ENCODE measurements at regions not wholly inside any gene's neighbourhood (a gene's known extent, or its start where the extent isn't known, plus 50 kb on each side); places are given as distances from the start of the nearest gene placed in this dataset.
"Not testable (repeated sequence)": the region's sequence is repeated elsewhere in the genome, so short reads cannot be mapped to it uniquely, and the experiment has no call there.

GRCh38 chr4:63983224-63983623, 426.0 kb downstream of the TECRL start:
- ATAC-seq (no peak), DNase-seq (no peak)
- Mint-ChIP-seq H3K27me3 (no peaks in the 10 kb centered on the region), H3K4me1 (no peaks in the 10 kb centered on the region), H3K4me3 (no peak overlapping the region), H3K36me3 (peaks cover 0 to 7% (median 0%) of the 10 kb centered on the region in 3 donors), H3K27ac (no peak overlapping the region), H3K9me3 (peaks cover 13 to 49% (median 25%) of the 10 kb centered on the region in 9 donors)
- POLR2A ChIA-PET = no interaction called here

- POLR2A ChIA-PET = no interaction called here
- Mint-ChIP-seq H3K27me3 (no peaks in the 10 kb centered on the region), H3K36me3 (no peaks in the 10 kb centered on the region), H3K4me3 (no peak overlapping the region), H3K4me1 (no peaks in the 10 kb centered on the region), H3K27ac (no peak overlapping the region), H3K9me3 (peaks cover 3 to 25% (median 11%) of the 10 kb centered on the region in 9 donors)
- DNase-seq (no peak), ATAC-seq (no peak)
These were observed 443.4 kb downstream of the TECRL start for GRCh38 chr4:63965875-63966274.

- H3K27ac Mint-ChIP-seq, H3K36me3 Mint-ChIP-seq, H3K4me1 Mint-ChIP-seq, H3K4me3 Mint-ChIP-seq, POLR2A ChIA-PET, H3K27me3 Mint-ChIP-seq, ATAC-seq: not testable (repeated sequence)
- peaks cover 2 to 18% (median 7%) of the 10 kb centered on the region in 9 donors for H3K9me3 Mint-ChIP-seq
- DNase-seq = peak in 1 of 10 donors; percentile 55
These were observed 466.5 kb downstream of the TECRL start for GRCh38 chr4:63942706-63943286.

- no peak overlapping the region for H3K27ac Mint-ChIP-seq
- H3K4me1 Mint-ChIP-seq = no peaks in the 10 kb centered on the region
- H3K36me3 Mint-ChIP-seq = no peaks in the 10 kb centered on the region
- H3K27me3 Mint-ChIP-seq = no peaks in the 10 kb centered on the region
- POLR2A ChIA-PET = no interaction called here
- no peak for DNase-seq
- ATAC-seq = no peak
- H3K9me3 Mint-ChIP-seq = peaks cover 0 to 30% (median 7%) of the 10 kb centered on the region in 9 donors
- H3K4me3 Mint-ChIP-seq = no peak overlapping the region
These were observed 471.3 kb downstream of the TECRL start for GRCh38 chr4:63937961-63938360.

- no peaks in the 10 kb centered on the region for H3K27me3 Mint-ChIP-seq
- no peak overlapping the region for H3K4me3 Mint-ChIP-seq
- H3K9me3 Mint-ChIP-seq = peaks cover 0 to 13% (median 7%) of the 10 kb centered on the region in 9 donors
- no peak overlapping the region for H3K27ac Mint-ChIP-seq
- ATAC-seq (no peak), DNase-seq (no peak)
- peaks cover 0 to 4% (median 0%) of the 10 kb centered on the region in 3 donors for H3K36me3 Mint-ChIP-seq
- POLR2A ChIA-PET = no interaction called here
- H3K4me1 Mint-ChIP-seq = no peaks in the 10 kb centered on the region
These were observed 487.1 kb downstream of the TECRL start for GRCh38 chr4:63922146-63922545.

GRCh38 chr4:63921561-63921960, 487.7 kb downstream of the TECRL start:
- Mint-ChIP-seq H3K27me3 (no peaks in the 10 kb centered on the region), H3K27ac (no peak overlapping the region), H3K9me3 (peaks cover 0 to 13% (median 7%) of the 10 kb centered on the region in 9 donors), H3K36me3 (peaks cover 0 to 4% (median 0%) of the 10 kb centered on the region in 3 donors), H3K4me1 (no peaks in the 10 kb centered on the region), H3K4me3 (no peak overlapping the region)
- DNase-seq = no peak
- POLR2A ChIA-PET = no interaction called here
- no peak for ATAC-seq

- no peak overlapping the region for H3K27ac Mint-ChIP-seq
- H3K36me3 Mint-ChIP-seq = no peaks in the 10 kb centered on the region
- DNase-seq (no peak), ATAC-seq (no peak)
- peaks cover 0 to 10% (median 4%) of the 10 kb centered on the region in 9 donors for H3K9me3 Mint-ChIP-seq
- no peaks in the 10 kb centered on the region for H3K27me3 Mint-ChIP-seq
- H3K4me1 Mint-ChIP-seq = no peaks in the 10 kb centered on the region
- POLR2A ChIA-PET = no interaction called here
- H3K4me3 Mint-ChIP-seq = no peak overlapping the region
These were observed 489.4 kb downstream of the TECRL start for GRCh38 chr4:63919636-63920365.

- Mint-ChIP-seq H3K4me1 (no peaks in the 10 kb centered on the region), H3K4me3 (no peak overlapping the region), H3K9me3 (peaks cover 0 to 14% (median 4%) of the 10 kb centered on the region in 9 donors), H3K27ac (no peak overlapping the region), H3K36me3 (peaks cover 0 to 5% (median 0%) of the 10 kb centered on the region in 3 donors), H3K27me3 (no peaks in the 10 kb centered on the region)
- DNase-seq (no peak), ATAC-seq (no peak)
- POLR2A ChIA-PET = no interaction called here
These were observed 502.5 kb downstream of the TECRL start for GRCh38 chr4:63906660-63907183.

GRCh38 chr4:63904201-63904600, 505.0 kb downstream of the TECRL start:
- ATAC-seq = no peak
- Mint-ChIP-seq H3K27ac (no peak overlapping the region), H3K4me1 (peaks cover 0 to 1% (median 0%) of the 10 kb centered on the region in 4 donors), H3K4me3 (no peak overlapping the region), H3K27me3 (no peaks in the 10 kb centered on the region), H3K36me3 (peaks cover 0 to 5% (median 0%) of the 10 kb centered on the region in 3 donors), H3K9me3 (peaks cover 0 to 25% (median 6%) of the 10 kb centered on the region in 9 donors)
- DNase-seq = no peak
- POLR2A ChIA-PET = no interaction called here

GRCh38 chr4:63901304-63901703, 507.9 kb downstream of the TECRL start:
- H3K9me3 Mint-ChIP-seq = peaks cover 0 to 29% (median 11%) of the 10 kb centered on the region in 9 donors
- H3K27me3 Mint-ChIP-seq = no peaks in the 10 kb centered on the region
- H3K27ac Mint-ChIP-seq = no peak overlapping the region
- H3K4me1 Mint-ChIP-seq = peaks cover 0 to 1% (median 0%) of the 10 kb centered on the region in 4 donors
- no peak for ATAC-seq
- DNase-seq = no peak
- no peak overlapping the region for H3K4me3 Mint-ChIP-seq
- POLR2A ChIA-PET = no interaction called here
- H3K36me3 Mint-ChIP-seq = peaks cover 0 to 5% (median 0%) of the 10 kb centered on the region in 3 donors

GRCh38 chr4:63898961-63899360, 510.3 kb downstream of the TECRL start:
- H3K4me3 Mint-ChIP-seq = no peak overlapping the region
- no peak for DNase-seq

GRCh38 chr4:63894161-63894560, 515.1 kb downstream of the TECRL start:
- no peak for ATAC-seq
- H3K27me3 Mint-ChIP-seq = no peaks in the 10 kb centered on the region
- no peak overlapping the region for H3K4me3 Mint-ChIP-seq
- H3K36me3 Mint-ChIP-seq = no peaks in the 10 kb centered on the region
- no peaks in the 10 kb centered on the region for H3K4me1 Mint-ChIP-seq
- no peak for DNase-seq
- POLR2A ChIA-PET = no interaction called here
- H3K27ac Mint-ChIP-seq = no peak overlapping the region
- peaks cover 5 to 41% (median 18%) of the 10 kb centered on the region in 9 donors for H3K9me3 Mint-ChIP-seq

More at GRCh38 chr4:63898961-63899360, 510.3 kb downstream of the TECRL start:
- Mint-ChIP-seq H3K27ac (no peak overlapping the region), H3K27me3 (no peaks in the 10 kb centered on the region), H3K36me3 (peaks cover 0 to 5% (median 0%) of the 10 kb centered on the region in 3 donors), H3K9me3 (peaks cover 0 to 32% (median 7%) of the 10 kb centered on the region in 9 donors), H3K4me1 (peaks cover 0 to 1% (median 0%) of the 10 kb centered on the region in 4 donors)
- POLR2A ChIA-PET = no interaction called here
- no peak for ATAC-seq

GRCh38 chr4:63869370-63869769, 539.9 kb downstream of the TECRL start:
- ATAC-seq (no peak), DNase-seq (no peak)
- no peaks in the 10 kb centered on the region for H3K27me3 Mint-ChIP-seq
- H3K4me3 Mint-ChIP-seq = no peak overlapping the region
- POLR2A ChIA-PET = no interaction called here
- no peak overlapping the region for H3K27ac Mint-ChIP-seq
- peaks cover 0 to 20% (median 10%) of the 10 kb centered on the region in 9 donors for H3K9me3 Mint-ChIP-seq
- H3K4me1 Mint-ChIP-seq = no peaks in the 10 kb centered on the region
- H3K36me3 Mint-ChIP-seq = no peaks in the 10 kb centered on the region
